Hepatocyte (in vitro differentiated cells): ENCODE measurements at regions not wholly inside any gene's neighbourhood (a gene's known extent, or its start where the extent isn't known, plus 50 kb on each side); places are given as distances from the start of the nearest gene placed in this dataset.
"Not testable (repeated sequence)": the region's sequence is repeated elsewhere in the genome, so short reads cannot be mapped to it uniquely, and the experiment has no call there.

ENCODE experiments used
- DNase-seq: peaks from one replicate; pipeline ENCODE4 v3.0.0-alpha.2; 2016; ENCODE audit warnings: low spot score
- H2AFZ ChIP-seq: fragments of 200-600 bp; sonication (generic); 2 replicates; pipeline ENCODE4 v1.6.0; 2016; ENCODE audit warnings: antibody characterized with exemption, mild to moderate bottlenecking
- H3K27ac ChIP-seq: fragments of 200-600 bp; sonication (generic); 2 replicates; pipeline ENCODE4 v1.5.1; 2016; ENCODE audit warnings: mild to moderate bottlenecking
- H3K27me3 ChIP-seq: fragments of 200-600 bp; sonication (generic); 2 replicates; pipeline ENCODE4 v1.6.1; 2016
- H3K36me3 ChIP-seq: fragments of 200-600 bp; sonication (generic); replicated peaks from 2 replicates; pipeline ENCODE4 v1.5.1; 2016; ENCODE audit warnings: low read depth; ENCODE audit not compliant: insufficient read depth
- H3K4me1 ChIP-seq: fragments of 200-600 bp; sonication (generic); 2 replicates; pipeline ENCODE4 v1.5.1; 2016; ENCODE audit warnings: mild to moderate bottlenecking, moderate library complexity; ENCODE audit not compliant: insufficient read depth
- H3K4me2 ChIP-seq: fragments of 200-600 bp; sonication (generic); 2 replicates; pipeline ENCODE4 v1.6.0; 2016
- H3K4me3 ChIP-seq: fragments of 200-600 bp; sonication (generic); 2 replicates; pipeline ENCODE4 v1.5.1; 2016; ENCODE audit warnings: mild to moderate bottlenecking
- H3K79me2 ChIP-seq: fragments of 200-600 bp; sonication (generic); 2 replicates; pipeline ENCODE4 v1.6.0; 2017; ENCODE audit warnings: mild to moderate bottlenecking
- H3K9me2 ChIP-seq: fragments of 200-600 bp; sonication (generic); replicated peaks from 2 replicates; pipeline ENCODE4 v1.6.0; 2017; ENCODE audit warnings: mild to moderate bottlenecking; ENCODE audit not compliant: insufficient read depth
- H3K9me3 ChIP-seq: fragments of 200-600 bp; sonication (generic); 2 replicates; pipeline ENCODE4 v1.5.1; 2016; ENCODE audit warnings: low read depth, mild to moderate bottlenecking
- H4K20me1 ChIP-seq: fragments of 200-600 bp; sonication (generic); 2 replicates; pipeline ENCODE4 v1.6.0; 2016; ENCODE audit warnings: mild to moderate bottlenecking; ENCODE audit not compliant: insufficient read depth, poor library complexity, severe bottlenecking
- EZH2 ChIP-seq: fragments of 200-600 bp; sonication (generic); IDR thresholded peaks from 2 replicates; pipeline ENCODE4 v1.6.1; 2016; ENCODE audit warnings: antibody characterized with exemption, mild to moderate bottlenecking, borderline replicate concordance
- EZH2phosphoT487 ChIP-seq: fragments of 200-600 bp; sonication (generic); IDR thresholded peaks from one replicate; pipeline ENCODE4 v1.6.1; 2018; ENCODE audit warnings: antibody characterized with exemption, mild to moderate bottlenecking, low read depth, moderate library complexity; ENCODE audit not compliant: unreplicated experiment, severe bottlenecking
- WGBS: methylation state at CpG from one replicate; pipeline ENCODE4 v1.1.6; 2016; ENCODE audit warnings: low lambda C conversion rate; ENCODE audit errors: missing lambda C conversion rate; 5-methylcytosine and 5-hydroxymethylcytosine counted together
- TF ChIP-seq, protein P1 (sequence below): fragments of 200-600 bp; sonication (generic); IDR thresholded peaks from 2 replicates; pipeline ENCODE4 v1.5.1; 2016; ENCODE audit warnings: antibody characterized with exemption, mild to moderate bottlenecking; ENCODE audit not compliant: poor library complexity

- Histone ChIP-seq H3K27ac (no peak overlapping the region), H4K20me1 (no peaks in the 10 kb centered on the region), H3K9me3 (no peaks in the 10 kb centered on the region), H2AFZ (no peak overlapping the region), H3K4me1 (peaks cover 16% of the 10 kb centered on the region), H3K9me2 (no peaks in the 10 kb centered on the region), H3K36me3 (no peaks in the 10 kb centered on the region), H3K79me2 (no peaks in the 10 kb centered on the region), H3K4me2 (no peak overlapping the region), H3K27me3 (no peaks in the 10 kb centered on the region), H3K4me3 (no peak overlapping the region)
- TF ChIP-seq, protein P1, sequence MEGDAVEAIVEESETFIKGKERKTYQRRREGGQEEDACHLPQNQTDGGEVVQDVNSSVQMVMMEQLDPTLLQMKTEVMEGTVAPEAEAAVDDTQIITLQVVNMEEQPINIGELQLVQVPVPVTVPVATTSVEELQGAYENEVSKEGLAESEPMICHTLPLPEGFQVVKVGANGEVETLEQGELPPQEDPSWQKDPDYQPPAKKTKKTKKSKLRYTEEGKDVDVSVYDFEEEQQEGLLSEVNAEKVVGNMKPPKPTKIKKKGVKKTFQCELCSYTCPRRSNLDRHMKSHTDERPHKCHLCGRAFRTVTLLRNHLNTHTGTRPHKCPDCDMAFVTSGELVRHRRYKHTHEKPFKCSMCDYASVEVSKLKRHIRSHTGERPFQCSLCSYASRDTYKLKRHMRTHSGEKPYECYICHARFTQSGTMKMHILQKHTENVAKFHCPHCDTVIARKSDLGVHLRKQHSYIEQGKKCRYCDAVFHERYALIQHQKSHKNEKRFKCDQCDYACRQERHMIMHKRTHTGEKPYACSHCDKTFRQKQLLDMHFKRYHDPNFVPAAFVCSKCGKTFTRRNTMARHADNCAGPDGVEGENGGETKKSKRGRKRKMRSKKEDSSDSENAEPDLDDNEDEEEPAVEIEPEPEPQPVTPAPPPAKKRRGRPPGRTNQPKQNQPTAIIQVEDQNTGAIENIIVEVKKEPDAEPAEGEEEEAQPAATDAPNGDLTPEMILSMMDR: peak; percentile 85
- no peak for TF ChIP-seq EZH2
- DNase-seq: peak; percentile 70
- WGBS: 6% methylated on average over 1 of the region's 1 CpG
These were observed 60.0 kb upstream of the LRCH1 start for GRCh38 chr13:46492946-46493345.

DNA sequence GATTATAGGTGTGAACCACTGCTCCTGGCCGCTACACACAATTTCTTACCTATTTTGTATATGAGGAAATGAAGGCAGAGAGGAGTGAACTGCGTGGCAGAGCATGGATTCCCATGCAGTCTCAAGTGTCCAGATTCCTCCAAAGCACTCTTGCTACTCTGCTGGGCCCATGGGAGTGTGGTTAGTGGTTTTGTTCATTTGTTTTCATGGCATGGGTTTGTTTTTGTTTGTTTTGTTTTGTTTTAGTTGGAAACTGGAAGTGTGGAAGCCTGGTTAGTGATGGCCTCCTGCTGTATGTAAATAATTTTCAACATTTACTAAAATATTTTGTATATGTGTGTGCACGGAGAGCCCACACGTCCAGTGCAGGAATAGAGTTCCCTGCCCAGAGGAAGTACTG, 61.3 kb upstream of the LRCH1 start:
- H3K9me2 ChIP-seq: no peaks in the 10 kb centered on the region
- H3K36me3 ChIP-seq: no peaks in the 10 kb centered on the region
- H3K9me3 ChIP-seq: no peaks in the 10 kb centered on the region
- H3K4me2 ChIP-seq: no peak overlapping the region
- H3K4me1 ChIP-seq: peaks cover 16% of the 10 kb centered on the region
- TF ChIP-seq, protein P1: no peak
- TF ChIP-seq EZH2: no peak
- no peak for TF ChIP-seq EZH2phosphoT487
- no peak overlapping the region for H2AFZ ChIP-seq
- whole genome bisulfite sequencing: 88% methylated on average over 4 of the region's 4 CpGs
- H3K27ac ChIP-seq: no peak overlapping the region
- no peaks in the 10 kb centered on the region for H3K79me2 ChIP-seq
- no peak overlapping the region for H3K4me3 ChIP-seq
- H3K27me3 ChIP-seq: no peaks in the 10 kb centered on the region
- no peak for DNase-seq
- H4K20me1 ChIP-seq: no peaks in the 10 kb centered on the region

GRCh38 chr13:46490713-46491112, 62.3 kb upstream of the LRCH1 start:
- WGBS: 90% methylated on average over 14 of the region's 14 CpGs

GRCh38 chr13:46490129-46490528, 62.8 kb upstream of the LRCH1 start:
- Histone ChIP-seq H3K9me3 (peaks cover 3% of the 10 kb centered on the region), H3K79me2 (no peaks in the 10 kb centered on the region), H3K4me2 (peak overlapping the region; percentile 38), H3K4me1 (peaks cover 16% of the 10 kb centered on the region), H3K27ac (peak overlapping the region; percentile 41), H4K20me1 (no peaks in the 10 kb centered on the region), H3K4me3 (no peak overlapping the region), H2AFZ (no peak overlapping the region), H3K36me3 (no peaks in the 10 kb centered on the region), H3K9me2 (no peaks in the 10 kb centered on the region), H3K27me3 (no peaks in the 10 kb centered on the region)
- no peak for DNase-seq
- 16% methylated on average over 2 of the region's 2 CpGs for WGBS
- TF ChIP-seq EZH2phosphoT487 (no peak), EZH2 (no peak)
- TF ChIP-seq, protein P1: no peak

More at GRCh38 chr13:46490713-46491112, 62.3 kb upstream of the LRCH1 start:
- Histone ChIP-seq H3K4me2 (peak overlapping the region; percentile 38), H3K4me1 (peaks cover 16% of the 10 kb centered on the region), H3K27ac (peak overlapping the region; percentile 41)
- not testable (repeated sequence) for H3K4me3 ChIP-seq, H3K27me3 ChIP-seq, H3K36me3 ChIP-seq, H2AFZ ChIP-seq, DNase-seq, H3K79me2 ChIP-seq, H3K9me3 ChIP-seq, H4K20me1 ChIP-seq, H3K9me2 ChIP-seq
